A673 (cell line): ENCODE measurements at regions not wholly inside any gene's neighbourhood (a gene's known extent, or its start where the extent isn't known, plus 50 kb on each side); places are given as distances from the start of the nearest gene placed in this dataset.

Source experiments
- BruUV-seq: library from RNA; stranded (reverse); fragments of 400-500 nt; replicated peaks from 2 replicates; lab custom pipeline; 2021; lab: Mats Ljungman, UMichigan
- CTCF ChIA-PET: fragments of 300-600 bp; sonication (Branson Sonifier 250); formaldehyde crosslinking; loops from one replicate; lab custom pipeline; 2022; ENCODE audit warnings: antibody characterized with exemption; lab: Charles Lee
- POLR2A ChIA-PET: fragments of 300-600 bp; sonication (Branson Sonifier 250); formaldehyde crosslinking; loops from one replicate; lab custom pipeline; 2022; ENCODE audit warnings: antibody characterized with exemption; ENCODE audit not compliant: low non-redundant PET; lab: Charles Lee
- DNase-seq: peaks from one replicate; pipeline ENCODE4 v3.0.0-alpha.2; 2015; ENCODE audit warnings: low spot score
- H3K27ac ChIP-seq: fragments of 200-600 bp; sonication (generic); 2 replicates; pipeline ENCODE4 v1.5.1; 2016; ENCODE audit warnings: mixed run types, low read depth, mild to moderate bottlenecking, mixed read lengths, antibody characterized with exemption, low read length; ENCODE audit not compliant: poor library complexity, severe bottlenecking
- H3K27me3 ChIP-seq: fragments of 200-600 bp; sonication (generic); replicated peaks from 2 replicates; pipeline ENCODE4 v1.6.1; 2017; ENCODE audit warnings: mixed run types, low read depth, mild to moderate bottlenecking, mixed read lengths, antibody characterized with exemption, low read length; ENCODE audit not compliant: insufficient read depth, poor library complexity
- H3K36me3 ChIP-seq: fragments of 200-600 bp; sonication (generic); 2 replicates; pipeline ENCODE4 v1.6.1; 2016; ENCODE audit warnings: mixed run types, mild to moderate bottlenecking, mixed read lengths, antibody characterized with exemption, low read length; ENCODE audit not compliant: insufficient read depth, poor library complexity, severe bottlenecking
- H3K4me1 ChIP-seq: fragments of 200-600 bp; sonication (generic); 2 replicates; pipeline ENCODE4 v1.6.1; 2017; ENCODE audit warnings: mixed run types, mild to moderate bottlenecking, mixed read lengths, antibody characterized with exemption, low read length; ENCODE audit not compliant: insufficient read depth, poor library complexity, severe bottlenecking
- H3K4me3 ChIP-seq: fragments of 200-600 bp; sonication (generic); 2 replicates; pipeline ENCODE4 v1.5.1; 2016; ENCODE audit warnings: low read depth, mixed run types, mild to moderate bottlenecking, mixed read lengths, low read length; ENCODE audit not compliant: poor library complexity, severe bottlenecking
- H3K9me3 ChIP-seq: fragments of 200-600 bp; sonication (generic); 2 replicates; pipeline ENCODE4 v1.6.1; 2016; ENCODE audit warnings: mixed run types, low read depth, mild to moderate bottlenecking, mixed read lengths, antibody characterized with exemption, low read length; ENCODE audit not compliant: poor library complexity, severe bottlenecking
- EZH2 ChIP-seq: fragments of 200-600 bp; sonication (generic); IDR thresholded peaks from 2 replicates; pipeline ENCODE4 v1.6.1; 2017; ENCODE audit warnings: borderline replicate concordance, low read depth, mild to moderate bottlenecking, mixed read lengths, antibody characterized with exemption, low read length; ENCODE audit not compliant: poor library complexity, severe bottlenecking
- intact Hi-C: fragments of 100-400 bp; cut with micrococcal nuclease; formaldehyde crosslinking; loops from one replicate; pipeline ENCODE4 v1.10.0; 2022; ENCODE audit not compliant: unreplicated experiment
- TF ChIP-seq, protein P1 (sequence below): fragments of 300-800, 200-600 bp; sonication (generic); conservative IDR thresholded peaks from 2 replicates; pipeline ENCODE4 v1.5.1; 2017; ENCODE audit warnings: low read depth, mild to moderate bottlenecking, antibody characterized with exemption, low read length, moderate library complexity, mixed read lengths

DNA sequence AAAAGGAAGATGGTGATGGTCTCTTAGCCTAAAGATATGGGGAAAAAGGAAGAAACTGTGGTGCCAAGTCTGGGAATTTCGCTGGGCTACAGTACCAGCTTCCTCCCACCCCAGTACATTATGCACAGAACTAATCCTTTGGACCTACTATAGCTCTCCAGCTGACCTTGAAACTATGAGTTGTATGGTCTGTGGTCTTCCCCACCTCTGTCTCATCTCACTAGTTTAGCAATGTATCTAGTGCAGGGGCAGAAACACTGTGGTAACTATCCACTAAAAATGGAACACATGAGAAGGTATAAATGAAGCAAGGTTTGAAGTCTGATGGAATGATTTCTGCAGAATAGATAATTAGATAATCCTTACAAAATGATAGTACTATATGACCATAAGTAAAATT lies 190.4 kb upstream of the CCDC150 start:
- H3K27me3 ChIP-seq = no peaks in the 10 kb centered on the region
- intact Hi-C loops = no loop called here
- H3K36me3 ChIP-seq = no peaks in the 10 kb centered on the region
- TF ChIP-seq EZH2 = no peak
- TF ChIP-seq, protein P1, sequence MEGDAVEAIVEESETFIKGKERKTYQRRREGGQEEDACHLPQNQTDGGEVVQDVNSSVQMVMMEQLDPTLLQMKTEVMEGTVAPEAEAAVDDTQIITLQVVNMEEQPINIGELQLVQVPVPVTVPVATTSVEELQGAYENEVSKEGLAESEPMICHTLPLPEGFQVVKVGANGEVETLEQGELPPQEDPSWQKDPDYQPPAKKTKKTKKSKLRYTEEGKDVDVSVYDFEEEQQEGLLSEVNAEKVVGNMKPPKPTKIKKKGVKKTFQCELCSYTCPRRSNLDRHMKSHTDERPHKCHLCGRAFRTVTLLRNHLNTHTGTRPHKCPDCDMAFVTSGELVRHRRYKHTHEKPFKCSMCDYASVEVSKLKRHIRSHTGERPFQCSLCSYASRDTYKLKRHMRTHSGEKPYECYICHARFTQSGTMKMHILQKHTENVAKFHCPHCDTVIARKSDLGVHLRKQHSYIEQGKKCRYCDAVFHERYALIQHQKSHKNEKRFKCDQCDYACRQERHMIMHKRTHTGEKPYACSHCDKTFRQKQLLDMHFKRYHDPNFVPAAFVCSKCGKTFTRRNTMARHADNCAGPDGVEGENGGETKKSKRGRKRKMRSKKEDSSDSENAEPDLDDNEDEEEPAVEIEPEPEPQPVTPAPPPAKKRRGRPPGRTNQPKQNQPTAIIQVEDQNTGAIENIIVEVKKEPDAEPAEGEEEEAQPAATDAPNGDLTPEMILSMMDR = no peak
- no peak overlapping the region for H3K27ac ChIP-seq
- H3K9me3 ChIP-seq = no peaks in the 10 kb centered on the region
- POLR2A ChIA-PET = no interaction called here
- no TSS peak for BruUV-seq
- DNase-seq = no peak
- no peaks in the 10 kb centered on the region for H3K4me1 ChIP-seq
- CTCF ChIA-PET = no interaction called here
- H3K4me3 ChIP-seq = no peak overlapping the region

DNA sequence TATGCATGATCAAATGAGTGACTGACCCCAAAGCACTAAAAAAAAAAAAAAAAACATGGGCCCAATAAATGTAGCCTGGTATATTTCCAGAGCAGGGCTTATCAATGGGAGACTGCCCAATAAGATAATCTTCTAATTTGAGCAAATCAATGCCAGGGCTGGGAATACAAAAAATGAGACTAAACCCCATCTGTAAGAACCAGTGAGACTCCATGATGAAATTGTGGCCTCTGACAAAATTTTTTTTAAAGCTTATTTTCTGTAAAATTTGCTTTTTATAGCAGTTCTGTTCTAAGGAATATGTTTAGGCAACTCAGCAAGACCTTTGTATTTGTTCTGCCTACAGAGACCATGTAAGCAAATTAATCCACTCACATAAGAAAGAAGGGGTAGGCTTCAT lies 186.8 kb upstream of the CCDC150 start:
- CTCF ChIA-PET = interaction anchor here (0.7 kb wide), 1 partner anchor 861 kb away, joined by 4 read pairs; no protein-coding TSS in a partner anchor
- H3K27me3 ChIP-seq = no peaks in the 10 kb centered on the region
- BruUV-seq = no TSS peak
- intact Hi-C loops = loop anchor here (1.0 to 5.0 kb wide), 3 partner anchors 115 to 374 kb away; no protein-coding TSS in a partner anchor
- no peaks in the 10 kb centered on the region for H3K36me3 ChIP-seq
- DNase-seq = no peak
- POLR2A ChIA-PET = no interaction called here
- H3K9me3 ChIP-seq = no peaks in the 10 kb centered on the region
- H3K27ac ChIP-seq = no peak overlapping the region
- H3K4me1 ChIP-seq = no peaks in the 10 kb centered on the region
- H3K4me3 ChIP-seq = no peak overlapping the region
- TF ChIP-seq, protein P1 = no peak
- no peak for TF ChIP-seq EZH2

DNA sequence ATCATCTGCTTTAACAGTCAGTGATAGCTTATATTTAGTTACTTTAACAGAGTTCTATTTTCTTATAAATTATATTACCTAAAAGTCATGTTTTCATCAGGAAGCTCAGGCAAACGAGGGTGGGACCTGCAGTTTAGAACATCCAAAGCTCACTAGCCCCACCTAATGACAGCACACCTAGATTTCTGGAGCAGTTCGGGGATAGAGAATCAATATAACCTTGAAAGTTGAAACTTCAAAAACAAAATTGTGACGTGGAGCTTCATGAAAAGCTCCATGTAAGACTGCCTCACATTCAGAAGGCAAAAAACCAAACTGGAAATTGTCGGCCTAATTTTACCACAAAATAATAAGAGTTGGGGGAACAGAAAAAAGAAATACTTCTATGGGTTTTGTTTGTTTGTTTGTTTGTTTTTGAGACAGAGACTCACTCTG lies 185.9 kb upstream of the CCDC150 start:
- TF ChIP-seq, protein P1 = peak; percentile 71
- TF ChIP-seq EZH2 = no peak

More for the DNA sequence above, 185.9 kb upstream of the CCDC150 start:
- ChIA-PET CTCF (interaction anchor here (0.5 to 1.8 kb wide), 5 partner anchors 56 to 377 kb away, joined by 3 to 12 read pairs (median 3); no protein-coding TSS in a partner anchor), POLR2A (no interaction called here)
- Histone ChIP-seq H3K9me3 (no peaks in the 10 kb centered on the region), H3K27ac (no peak overlapping the region), H3K4me3 (no peak overlapping the region), H3K4me1 (no peaks in the 10 kb centered on the region), H3K36me3 (no peaks in the 10 kb centered on the region), H3K27me3 (no peaks in the 10 kb centered on the region)
- intact Hi-C loops = loop anchor here (1.0 to 5.0 kb wide), 3 partner anchors 116 to 375 kb away; no protein-coding TSS in a partner anchor
- DNase-seq = peak; percentile 57
- BruUV-seq = no TSS peak
